ENCODE measurements at regions not wholly inside any gene's neighbourhood (a gene's known extent, or its start where the extent isn't known, plus 50 kb on each side); places are given as distances from the start of the nearest gene placed in this dataset.
"Not testable (repeated sequence)": the region's sequence is repeated elsewhere in the genome, so short reads cannot be mapped to it uniquely, and the experiment has no call there.

GRCh38 chr6:27743787-27744186 is 168.4 kb downstream of the OR2B2 start:
- H3K9me3 Mint-ChIP-seq = no peaks in the 10 kb centered on the region
- DNase-seq = no peak
- no peaks in the 10 kb centered on the region for H3K36me3 Mint-ChIP-seq (ENCODE audit: low read depth)
- no peaks in the 10 kb centered on the region for H3K4me1 Mint-ChIP-seq
- CTCF ChIA-PET = no interaction called here
- ATAC-seq (ENCODE audit: low read depth) = no peak
- POLR2A ChIA-PET = no interaction called here
- intact Hi-C loops (cut with micrococcal nuclease) = no loop called here
- no peak for TF ChIP-seq CTCF (IDR thresholded peaks at IDR 0.05)
- H3K27me3 Mint-ChIP-seq = peaks cover 24% of the 10 kb centered on the region
- H3K27ac Mint-ChIP-seq = no peak overlapping the region
- H3K4me3 Mint-ChIP-seq = no peak overlapping the region

GRCh38 chr6:27742833-27743573 is 169.2 kb downstream of the OR2B2 start:
- no peaks in the 10 kb centered on the region for H3K36me3 Mint-ChIP-seq (ENCODE audit: low read depth)
- peaks cover 24% of the 10 kb centered on the region for H3K27me3 Mint-ChIP-seq
- ATAC-seq (ENCODE audit: low read depth) = no peak
- no peaks in the 10 kb centered on the region for H3K4me1 Mint-ChIP-seq
- no peak for TF ChIP-seq CTCF (IDR thresholded peaks at IDR 0.05)
- intact Hi-C loops (cut with micrococcal nuclease) = no loop called here
- no peaks in the 10 kb centered on the region for H3K9me3 Mint-ChIP-seq
- no peak overlapping the region for H3K4me3 Mint-ChIP-seq
- CTCF ChIA-PET = interaction anchor here (1.8 kb wide), 1 partner anchor 9 kb away, joined by 5 read pairs; no protein-coding TSS in a partner anchor
- no peak overlapping the region for H3K27ac Mint-ChIP-seq
- POLR2A ChIA-PET = no interaction called here
- no peak for DNase-seq

- intact Hi-C loops (cut with micrococcal nuclease); H3K27ac Mint-ChIP-seq; H3K4me3 Mint-ChIP-seq; H3K36me3 Mint-ChIP-seq (ENCODE audit: low read depth); H3K4me1 Mint-ChIP-seq; ATAC-seq (ENCODE audit: low read depth); DNase-seq; H3K9me3 Mint-ChIP-seq; POLR2A ChIA-PET: not testable (repeated sequence)
- CTCF ChIA-PET = interaction anchor here (0.9 kb wide), 1 partner anchor 32 kb away, joined by 3 read pairs; no protein-coding TSS in a partner anchor
- peaks cover 18% of the 10 kb centered on the region for H3K27me3 Mint-ChIP-seq
Measured at GRCh38 chr6:27739902-27740301, 172.3 kb downstream of the OR2B2 start.

- Mint-ChIP-seq H3K36me3 (ENCODE audit: low read depth) (no peaks in the 10 kb centered on the region), H3K27me3 (peaks cover 8% of the 10 kb centered on the region), H3K4me1 (no peaks in the 10 kb centered on the region), H3K9me3 (no peaks in the 10 kb centered on the region), H3K4me3 (no peak overlapping the region), H3K27ac (no peak overlapping the region)
- ChIA-PET POLR2A (interaction anchor here (0.6 kb wide), 1 partner anchor 13 kb away, joined by 9 read pairs; no protein-coding TSS in a partner anchor), CTCF (no interaction called here)
- no peak for DNase-seq
- ATAC-seq (ENCODE audit: low read depth) = no peak
- intact Hi-C loops (cut with micrococcal nuclease) = no loop called here
- TF ChIP-seq CTCF (IDR thresholded peaks at IDR 0.05) = no peak
Measured at GRCh38 chr6:27736686-27737085, 175.5 kb downstream of the OR2B2 start.

GRCh38 chr6:27728442-27728841 is 183.8 kb downstream of the OR2B2 start:
- TF ChIP-seq CTCF (IDR thresholded peaks at IDR 0.05) = no peak
- no peaks in the 10 kb centered on the region for H3K36me3 Mint-ChIP-seq (ENCODE audit: low read depth)
- no peak overlapping the region for H3K27ac Mint-ChIP-seq
- no peak overlapping the region for H3K4me3 Mint-ChIP-seq
- CTCF ChIA-PET = no interaction called here
- no peaks in the 10 kb centered on the region for H3K4me1 Mint-ChIP-seq
- POLR2A ChIA-PET = no interaction called here
- DNase-seq (no peak), ATAC-seq (ENCODE audit: low read depth) (no peak)
- peaks cover 19% of the 10 kb centered on the region for H3K27me3 Mint-ChIP-seq
- H3K9me3 Mint-ChIP-seq = no peaks in the 10 kb centered on the region
- intact Hi-C loops (cut with micrococcal nuclease) = no loop called here

GRCh38 chr6:27726619-27727023 is 185.6 kb downstream of the OR2B2 start:
- Mint-ChIP-seq H3K27ac (no peak overlapping the region), H3K4me3 (no peak overlapping the region), H3K4me1 (no peaks in the 10 kb centered on the region), H3K27me3 (peaks cover 24% of the 10 kb centered on the region), H3K36me3 (ENCODE audit: low read depth) (no peaks in the 10 kb centered on the region), H3K9me3 (no peaks in the 10 kb centered on the region)
- ChIA-PET CTCF (no interaction called here), POLR2A (no interaction called here)
- ATAC-seq (ENCODE audit: low read depth) (no peak), DNase-seq (no peak)
- intact Hi-C loops (cut with micrococcal nuclease) = no loop called here
- no peak for TF ChIP-seq CTCF (IDR thresholded peaks at IDR 0.05)
